ENCODE measurements at regions not wholly inside any gene's neighbourhood (a gene's known extent, or its start where the extent isn't known, plus 50 kb on each side); places are given as distances from the start of the nearest gene placed in this dataset.

DNA sequence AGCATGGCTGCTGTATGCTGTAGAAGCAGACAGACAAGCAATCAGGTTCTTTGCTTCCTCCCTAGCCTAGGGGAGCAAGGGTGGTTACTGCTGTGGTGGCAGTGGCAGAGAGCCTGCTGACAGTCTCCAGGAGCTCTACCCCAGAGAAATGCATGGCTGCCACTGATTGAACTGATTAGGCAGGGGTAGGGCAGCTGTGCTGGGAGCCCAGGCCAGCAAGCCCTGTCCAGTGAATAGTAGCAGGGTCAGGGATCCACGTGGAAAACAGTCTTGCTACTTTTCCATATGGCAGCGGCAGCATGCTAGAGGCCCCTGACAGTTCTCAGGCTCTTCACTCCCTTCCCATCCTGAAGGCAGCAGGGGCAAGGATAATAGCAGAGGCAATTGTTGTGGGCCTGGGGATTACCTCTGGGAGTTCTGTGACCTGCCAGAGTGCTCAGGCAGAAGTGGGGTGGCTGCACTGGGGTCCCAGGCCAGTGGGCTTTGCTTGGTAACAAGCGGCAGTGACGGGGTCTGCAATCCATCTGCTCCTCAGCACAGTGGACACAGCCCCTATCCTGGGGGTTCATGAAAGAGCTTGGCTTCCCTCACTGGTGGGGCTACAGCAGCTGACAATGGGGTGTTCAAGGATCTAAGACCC, 558.8 kb upstream of the GHITM start:
- Histone ChIP-seq H3K9me3 (no peaks in the 10 kb centered on the region), H3K36me3 (no peaks in the 10 kb centered on the region), H3K4me3 (ENCODE audit: low read depth, low read length) (no peak overlapping the region), H3K4me1 (peaks cover 11% of the 10 kb centered on the region), H3K27me3 (no peaks in the 10 kb centered on the region)
- DNase-seq: peak; percentile 45
- TF ChIP-seq, protein P1, sequence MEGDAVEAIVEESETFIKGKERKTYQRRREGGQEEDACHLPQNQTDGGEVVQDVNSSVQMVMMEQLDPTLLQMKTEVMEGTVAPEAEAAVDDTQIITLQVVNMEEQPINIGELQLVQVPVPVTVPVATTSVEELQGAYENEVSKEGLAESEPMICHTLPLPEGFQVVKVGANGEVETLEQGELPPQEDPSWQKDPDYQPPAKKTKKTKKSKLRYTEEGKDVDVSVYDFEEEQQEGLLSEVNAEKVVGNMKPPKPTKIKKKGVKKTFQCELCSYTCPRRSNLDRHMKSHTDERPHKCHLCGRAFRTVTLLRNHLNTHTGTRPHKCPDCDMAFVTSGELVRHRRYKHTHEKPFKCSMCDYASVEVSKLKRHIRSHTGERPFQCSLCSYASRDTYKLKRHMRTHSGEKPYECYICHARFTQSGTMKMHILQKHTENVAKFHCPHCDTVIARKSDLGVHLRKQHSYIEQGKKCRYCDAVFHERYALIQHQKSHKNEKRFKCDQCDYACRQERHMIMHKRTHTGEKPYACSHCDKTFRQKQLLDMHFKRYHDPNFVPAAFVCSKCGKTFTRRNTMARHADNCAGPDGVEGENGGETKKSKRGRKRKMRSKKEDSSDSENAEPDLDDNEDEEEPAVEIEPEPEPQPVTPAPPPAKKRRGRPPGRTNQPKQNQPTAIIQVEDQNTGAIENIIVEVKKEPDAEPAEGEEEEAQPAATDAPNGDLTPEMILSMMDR (IDR thresholded peaks at IDR 0.05; ENCODE audit: low read depth, low read length): no peak

GRCh38 chr10:83582407-83583095, 556.8 kb upstream of the GHITM start:
- Histone ChIP-seq H3K4me1 (peaks cover 19% of the 10 kb centered on the region), H3K27me3 (no peaks in the 10 kb centered on the region), H3K36me3 (no peaks in the 10 kb centered on the region), H3K9me3 (no peaks in the 10 kb centered on the region), H3K4me3 (ENCODE audit: low read depth, low read length) (no peak overlapping the region)
- TF ChIP-seq, protein P1 (IDR thresholded peaks at IDR 0.05; ENCODE audit: low read depth, low read length): no peak
- no peak for DNase-seq

DNA sequence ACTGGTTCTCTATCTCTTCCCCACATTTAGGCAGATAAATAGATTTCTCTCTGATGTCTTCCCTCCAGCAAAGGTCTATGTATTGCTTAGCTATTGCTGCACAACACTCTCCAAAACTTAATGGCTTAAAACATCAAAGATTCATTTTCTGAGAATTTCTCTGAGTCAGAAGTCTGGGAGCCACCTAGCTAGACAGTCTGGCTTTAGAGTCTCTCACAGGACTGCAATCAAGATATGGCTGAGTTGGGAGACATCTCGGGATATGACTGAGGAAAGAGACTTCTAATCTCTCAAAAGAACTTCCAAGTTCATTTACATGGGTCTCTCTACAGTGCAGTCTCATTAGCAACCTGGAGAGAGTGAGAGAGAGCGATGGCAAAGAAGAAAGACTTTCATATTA, 553.6 kb upstream of the GHITM start:
- no peak for DNase-seq
- H3K4me3 ChIP-seq (ENCODE audit: low read depth, low read length): no peak overlapping the region

DNA sequence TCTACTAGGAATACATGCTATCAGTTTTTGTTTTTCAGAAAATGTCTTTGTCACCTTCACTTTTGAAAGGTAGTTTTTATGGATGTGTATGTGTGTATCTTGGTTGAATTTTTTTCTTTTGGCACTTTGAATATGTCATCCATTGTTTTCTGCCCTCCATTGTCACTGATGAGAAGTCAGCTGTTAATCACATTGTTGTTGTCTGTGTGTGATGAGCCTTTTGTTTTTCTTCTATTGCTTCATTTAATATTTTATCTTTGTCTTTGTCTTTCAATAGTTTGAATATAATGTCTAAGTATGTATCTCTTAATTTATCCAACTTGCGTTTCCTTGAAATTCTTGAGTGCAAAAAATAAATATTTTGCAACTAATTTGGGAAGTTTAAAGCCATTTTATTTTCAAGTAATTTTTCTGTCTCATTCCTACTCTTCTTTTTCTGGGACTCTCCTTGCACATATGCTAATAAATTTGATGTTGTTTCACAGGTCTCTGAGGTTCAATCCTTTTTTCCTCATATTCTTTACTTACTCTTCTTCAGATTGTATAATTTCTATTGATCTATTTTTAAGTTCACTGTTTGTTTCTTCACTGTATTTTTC, 546.9 kb upstream of the GHITM start:
- TF ChIP-seq, protein P1 (IDR thresholded peaks at IDR 0.05; ENCODE audit: low read depth, low read length): no peak
- Histone ChIP-seq H3K27me3 (no peaks in the 10 kb centered on the region), H3K4me1 (no peaks in the 10 kb centered on the region), H3K4me3 (ENCODE audit: low read depth, low read length) (no peak overlapping the region), H3K36me3 (no peaks in the 10 kb centered on the region), H3K9me3 (no peaks in the 10 kb centered on the region)
- no peak for DNase-seq

More for the DNA sequence above, 553.6 kb upstream of the GHITM start:
- Histone ChIP-seq H3K36me3 (no peaks in the 10 kb centered on the region), H3K9me3 (no peaks in the 10 kb centered on the region), H3K4me1 (peaks cover 12% of the 10 kb centered on the region), H3K27me3 (no peaks in the 10 kb centered on the region)
- TF ChIP-seq, protein P1 (IDR thresholded peaks at IDR 0.05; ENCODE audit: low read depth, low read length): no peak

DNA sequence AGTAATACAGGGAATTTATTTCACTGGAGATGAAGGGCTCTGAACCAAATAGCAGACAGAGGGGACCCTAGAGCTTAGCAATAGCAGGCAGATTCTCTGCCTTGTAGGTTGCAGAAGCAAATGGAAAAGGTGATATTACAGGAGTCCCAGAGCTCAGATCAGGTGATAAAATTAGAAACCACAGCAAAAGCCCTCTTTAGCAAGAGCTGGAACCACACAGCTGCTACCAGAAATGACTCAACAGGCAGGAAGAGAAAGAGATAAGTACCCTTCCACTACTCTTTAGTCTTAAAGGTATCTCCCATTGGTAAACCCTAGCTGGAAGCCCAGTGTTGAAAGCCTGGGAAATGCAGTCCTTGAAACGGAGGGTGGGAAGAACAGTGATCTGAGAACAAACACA, 535.6 kb upstream of the GHITM start:
- TF ChIP-seq, protein P1 (IDR thresholded peaks at IDR 0.05; ENCODE audit: low read depth, low read length): no peak
- no peaks in the 10 kb centered on the region for H3K9me3 ChIP-seq
- DNase-seq: no peak
- no peak overlapping the region for H3K4me3 ChIP-seq (ENCODE audit: low read depth, low read length)
- no peaks in the 10 kb centered on the region for H3K4me1 ChIP-seq
- H3K36me3 ChIP-seq: no peaks in the 10 kb centered on the region
- no peaks in the 10 kb centered on the region for H3K27me3 ChIP-seq

Measured in BE2C (cell line).